ENCODE measurements at regions not wholly inside any gene's neighbourhood (a gene's known extent, or its start where the extent isn't known, plus 50 kb on each side); places are given as distances from the start of the nearest gene placed in this dataset.

GRCh38 chr1:80846966-80847365 is 953.8 kb upstream of the ADGRL2 start:
- H4K20me1 ChIP-seq (ENCODE audit: insufficient read depth, low read length) = no peaks in the 10 kb centered on the region
- H3K4me3 Mint-ChIP-seq = no peak overlapping the region
- H3K4me1 ChIP-seq (ENCODE audit: control insufficient read depth in 1 of 2, insufficient read depth in 2 of 2, low read length in 2 of 2) = no peaks in the 10 kb centered on the region
- no peak overlapping the region for H2AFZ ChIP-seq (ENCODE audit: insufficient read depth, low read depth, low read length, poor library complexity, severe bottlenecking)
- H3K27ac ChIP-seq (ENCODE audit: low read depth in 1 of 2, low read length in 2 of 2) = no peak overlapping the region
- H3K79me2 ChIP-seq (ENCODE audit: insufficient read depth, low read length) = no peaks in the 10 kb centered on the region
- no CpG with 5 or more reads among the region's 1 CpG for WGBS (ENCODE audit: insufficient coverage)
- no peak overlapping the region for H3K4me3 ChIP-seq (replicated peaks in 1 of 3; ENCODE audit: low read depth in 2 of 3, low read length in 3 of 3)
- no peaks in the 10 kb centered on the region for H3K36me3 Mint-ChIP-seq
- intact Hi-C loops (cut with micrococcal nuclease) = no loop called here
- H3K9me3 Mint-ChIP-seq = peaks cover 0 to 6% (median 2%) of the 10 kb centered on the region in 7 donors
- no peak overlapping the region for H3K4me2 ChIP-seq (replicated peaks; ENCODE audit: extremely low read depth, low read length, poor library complexity, severe bottlenecking)
- H3K9ac ChIP-seq (ENCODE audit: insufficient read depth, low read length, poor library complexity, severe bottlenecking) = no peak overlapping the region
- H3K27ac Mint-ChIP-seq = no peak overlapping the region
- TF ChIP-seq CTCF (IDR thresholded peaks at IDR 0.05) = no peak
- no peaks in the 10 kb centered on the region for H3K9me3 ChIP-seq (replicated peaks in 1 of 2; ENCODE audit: control insufficient read depth in 1 of 2, insufficient read depth in 1 of 2, low read length in 2 of 2)
- no peak for DNase-seq
- H3K36me3 ChIP-seq (replicated peaks in 1 of 2; ENCODE audit: control insufficient read depth in 1 of 2, insufficient read depth in 2 of 2, low read length in 2 of 2) = no peaks in the 10 kb centered on the region
- no peaks in the 10 kb centered on the region for H3K4me1 Mint-ChIP-seq
- peaks cover 0 to 2% (median 0%) of the 10 kb centered on the region in 3 donors for H3K27me3 Mint-ChIP-seq (ENCODE audit: low read depth in 3 of 3)
- no peaks in the 10 kb centered on the region for H3K27me3 ChIP-seq (ENCODE audit: control insufficient read depth in 2 of 2, insufficient read depth in 2 of 2, low read length in 2 of 2)

GRCh38 chr1:80842796-80843195 is 957.9 kb upstream of the ADGRL2 start:
- Mint-ChIP-seq H3K27ac (no peak overlapping the region), H3K9me3 (peaks cover 2 to 9% (median 5%) of the 10 kb centered on the region in 7 donors), H3K4me3 (no peak overlapping the region), H3K4me1 (no peaks in the 10 kb centered on the region), H3K27me3 (ENCODE audit: low read depth in 3 of 3) (no peaks in the 10 kb centered on the region), H3K36me3 (no peaks in the 10 kb centered on the region)
- Histone ChIP-seq H3K9me3 (replicated peaks in 1 of 2; ENCODE audit: control insufficient read depth in 1 of 2, insufficient read depth in 1 of 2, low read length in 2 of 2) (no peaks in the 10 kb centered on the region), H3K4me3 (replicated peaks in 1 of 3; ENCODE audit: low read depth in 2 of 3, low read length in 3 of 3) (no peak overlapping the region), H3K27ac (ENCODE audit: low read depth in 1 of 2, low read length in 2 of 2) (no peak overlapping the region), H4K20me1 (ENCODE audit: insufficient read depth, low read length) (no peaks in the 10 kb centered on the region), H3K4me1 (ENCODE audit: control insufficient read depth in 1 of 2, insufficient read depth in 2 of 2, low read length in 2 of 2) (no peaks in the 10 kb centered on the region), H3K27me3 (ENCODE audit: control insufficient read depth in 2 of 2, insufficient read depth in 2 of 2, low read length in 2 of 2) (no peaks in the 10 kb centered on the region), H3K79me2 (ENCODE audit: insufficient read depth, low read length) (no peaks in the 10 kb centered on the region), H3K36me3 (replicated peaks in 1 of 2; ENCODE audit: control insufficient read depth in 1 of 2, insufficient read depth in 2 of 2, low read length in 2 of 2) (no peaks in the 10 kb centered on the region), H3K4me2 (replicated peaks; ENCODE audit: extremely low read depth, low read length, poor library complexity, severe bottlenecking) (no peak overlapping the region), H2AFZ (ENCODE audit: insufficient read depth, low read depth, low read length, poor library complexity, severe bottlenecking) (no peak overlapping the region), H3K9ac (ENCODE audit: insufficient read depth, low read length, poor library complexity, severe bottlenecking) (no peak overlapping the region)
- DNase-seq = no peak
- intact Hi-C loops (cut with micrococcal nuclease) = no loop called here
- TF ChIP-seq CTCF (IDR thresholded peaks at IDR 0.05) = no peak
